ENCODE measurements at regions not wholly inside any gene's neighbourhood (a gene's known extent, or its start where the extent isn't known, plus 50 kb on each side); places are given as distances from the start of the nearest gene placed in this dataset.
A peak's percentile ranks its signal among the peaks of the same experiment; 100 is the strongest.

- Histone ChIP-seq H4K20me1 (ENCODE audit: insufficient read depth, low read length, poor library complexity, severe bottlenecking) (no peaks in the 10 kb centered on the region), H3K79me2 (ENCODE audit: insufficient read depth, low read length) (no peaks in the 10 kb centered on the region), H3F3A (ENCODE audit: low read depth) (no peaks in the 10 kb centered on the region), H3K9me2 (replicated peaks; ENCODE audit: low read depth, low read length) (no peaks in the 10 kb centered on the region), H3K4me1 (ENCODE audit: insufficient read depth, low read length, poor library complexity, severe bottlenecking) (no peaks in the 10 kb centered on the region), H3K4me2 (ENCODE audit: low read depth, low read length, poor library complexity, severe bottlenecking) (no peak overlapping the region), H3K36me3 (ENCODE audit: insufficient read depth, low read length) (no peaks in the 10 kb centered on the region), H3K4me3 (ENCODE audit: low read length, poor library complexity, severe bottlenecking) (no peak overlapping the region), H3K9me3 (ENCODE audit: insufficient read depth, low read depth, low read length) (no peaks in the 10 kb centered on the region), H3K9ac (ENCODE audit: low read depth, low read length, poor library complexity, severe bottlenecking) (no peak overlapping the region), H3K27me3 (ENCODE audit: insufficient read depth, low read length, poor library complexity, severe bottlenecking) (no peaks in the 10 kb centered on the region), H2AFZ (ENCODE audit: low read length) (no peak overlapping the region)
- TF ChIP-seq EZH2phosphoT487 (IDR thresholded peaks at IDR 0.05; ENCODE audit: borderline replicate concordance) = no peak
- TF ChIP-seq, protein P1, sequence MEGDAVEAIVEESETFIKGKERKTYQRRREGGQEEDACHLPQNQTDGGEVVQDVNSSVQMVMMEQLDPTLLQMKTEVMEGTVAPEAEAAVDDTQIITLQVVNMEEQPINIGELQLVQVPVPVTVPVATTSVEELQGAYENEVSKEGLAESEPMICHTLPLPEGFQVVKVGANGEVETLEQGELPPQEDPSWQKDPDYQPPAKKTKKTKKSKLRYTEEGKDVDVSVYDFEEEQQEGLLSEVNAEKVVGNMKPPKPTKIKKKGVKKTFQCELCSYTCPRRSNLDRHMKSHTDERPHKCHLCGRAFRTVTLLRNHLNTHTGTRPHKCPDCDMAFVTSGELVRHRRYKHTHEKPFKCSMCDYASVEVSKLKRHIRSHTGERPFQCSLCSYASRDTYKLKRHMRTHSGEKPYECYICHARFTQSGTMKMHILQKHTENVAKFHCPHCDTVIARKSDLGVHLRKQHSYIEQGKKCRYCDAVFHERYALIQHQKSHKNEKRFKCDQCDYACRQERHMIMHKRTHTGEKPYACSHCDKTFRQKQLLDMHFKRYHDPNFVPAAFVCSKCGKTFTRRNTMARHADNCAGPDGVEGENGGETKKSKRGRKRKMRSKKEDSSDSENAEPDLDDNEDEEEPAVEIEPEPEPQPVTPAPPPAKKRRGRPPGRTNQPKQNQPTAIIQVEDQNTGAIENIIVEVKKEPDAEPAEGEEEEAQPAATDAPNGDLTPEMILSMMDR (conservative IDR thresholded peaks at IDR 0.05; ENCODE audit: low read length) = no peak
These were observed 147.5 kb upstream of the FGGY start for GRCh38 chr1:59149435-59149834.

DNA sequence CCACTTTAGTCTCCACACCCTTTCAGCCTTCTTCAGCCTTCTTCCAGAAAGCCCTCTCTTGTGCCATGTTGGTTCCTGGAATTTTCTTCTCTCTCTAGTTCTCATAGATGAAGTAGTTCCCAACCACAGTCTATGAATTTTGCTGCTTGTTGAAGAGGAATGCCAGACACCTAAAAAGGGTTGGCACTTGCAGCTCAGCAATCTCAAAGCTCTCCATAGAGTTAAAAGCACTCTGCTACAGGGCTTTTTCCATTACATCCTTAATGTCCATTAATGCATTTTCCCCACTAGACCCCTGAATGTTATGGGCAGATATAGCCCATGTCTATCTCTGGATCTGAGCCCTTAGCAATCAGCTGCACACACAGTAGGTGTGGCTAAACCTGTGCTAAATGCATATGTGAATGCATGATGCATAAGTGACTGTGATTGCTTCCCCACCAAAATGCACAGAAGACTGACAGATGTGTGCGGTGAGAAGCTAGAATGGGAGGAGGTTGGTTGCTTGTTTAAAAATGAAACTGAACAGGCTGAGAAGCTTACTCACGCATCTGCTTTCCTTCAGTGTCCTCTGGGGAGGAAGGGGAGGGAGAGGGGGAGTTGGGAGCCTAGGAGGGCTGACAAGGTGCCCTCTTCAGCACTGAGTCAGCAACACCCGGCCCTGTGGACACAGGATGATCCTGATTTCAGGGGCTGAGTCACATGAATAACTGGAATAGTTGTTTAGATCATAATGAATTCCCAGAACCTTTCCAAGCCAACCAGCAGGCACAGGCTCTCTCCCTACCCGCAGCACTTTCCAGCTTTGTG, 146.1 kb upstream of the FGGY start:
- H3K9me3 ChIP-seq (ENCODE audit: insufficient read depth, low read depth, low read length) = no peaks in the 10 kb centered on the region
- no peaks in the 10 kb centered on the region for H3K79me2 ChIP-seq (ENCODE audit: insufficient read depth, low read length)
- H3K36me3 ChIP-seq (ENCODE audit: insufficient read depth, low read length) = no peaks in the 10 kb centered on the region
- no peaks in the 10 kb centered on the region for H3F3A ChIP-seq (ENCODE audit: low read depth)
- no peaks in the 10 kb centered on the region for H3K27me3 ChIP-seq (ENCODE audit: insufficient read depth, low read length, poor library complexity, severe bottlenecking)
- no peak for TF ChIP-seq EZH2phosphoT487 (IDR thresholded peaks at IDR 0.05; ENCODE audit: borderline replicate concordance)
- TF ChIP-seq, protein P1 (conservative IDR thresholded peaks at IDR 0.05; ENCODE audit: low read length) = no peak
- peak overlapping the region; percentile 7 for H3K4me2 ChIP-seq (ENCODE audit: low read depth, low read length, poor library complexity, severe bottlenecking)
- H3K4me3 ChIP-seq (ENCODE audit: low read length, poor library complexity, severe bottlenecking) = no peak overlapping the region
- no peak overlapping the region for H3K9ac ChIP-seq (ENCODE audit: low read depth, low read length, poor library complexity, severe bottlenecking)
- no peaks in the 10 kb centered on the region for H3K9me2 ChIP-seq (replicated peaks; ENCODE audit: low read depth, low read length)
- peak overlapping the region; percentile 32 for H2AFZ ChIP-seq (ENCODE audit: low read length)
- no peaks in the 10 kb centered on the region for H3K4me1 ChIP-seq (ENCODE audit: insufficient read depth, low read length, poor library complexity, severe bottlenecking)
- no peaks in the 10 kb centered on the region for H4K20me1 ChIP-seq (ENCODE audit: insufficient read depth, low read length, poor library complexity, severe bottlenecking)

GRCh38 chr1:59151387-59151761, 145.5 kb upstream of the FGGY start:
- no peaks in the 10 kb centered on the region for H3K9me2 ChIP-seq (replicated peaks; ENCODE audit: low read depth, low read length)
- no peaks in the 10 kb centered on the region for H3K36me3 ChIP-seq (ENCODE audit: insufficient read depth, low read length)
- no peaks in the 10 kb centered on the region for H3K79me2 ChIP-seq (ENCODE audit: insufficient read depth, low read length)
- no peak overlapping the region for H3K9ac ChIP-seq (ENCODE audit: low read depth, low read length, poor library complexity, severe bottlenecking)
- no peaks in the 10 kb centered on the region for H3K27me3 ChIP-seq (ENCODE audit: insufficient read depth, low read length, poor library complexity, severe bottlenecking)
- TF ChIP-seq, protein P1 (conservative IDR thresholded peaks at IDR 0.05; ENCODE audit: low read length) = no peak
- TF ChIP-seq EZH2phosphoT487 (IDR thresholded peaks at IDR 0.05; ENCODE audit: borderline replicate concordance) = no peak
- no peaks in the 10 kb centered on the region for H3K4me1 ChIP-seq (ENCODE audit: insufficient read depth, low read length, poor library complexity, severe bottlenecking)
- H3F3A ChIP-seq (ENCODE audit: low read depth) = no peaks in the 10 kb centered on the region
- H2AFZ ChIP-seq (ENCODE audit: low read length) = 0 out of 2 replicates have a peak overlapping the region, but pooled peaks have one; percentile 2
- no peaks in the 10 kb centered on the region for H4K20me1 ChIP-seq (ENCODE audit: insufficient read depth, low read length, poor library complexity, severe bottlenecking)
- H3K4me2 ChIP-seq (ENCODE audit: low read depth, low read length, poor library complexity, severe bottlenecking) = peak overlapping the region; percentile 7
- H3K4me3 ChIP-seq (ENCODE audit: low read length, poor library complexity, severe bottlenecking) = no peak overlapping the region
- H3K9me3 ChIP-seq (ENCODE audit: insufficient read depth, low read depth, low read length) = no peaks in the 10 kb centered on the region

All from Loucy (cell line).